GM23248 (cell line): ENCODE measurements at regions not wholly inside any gene's neighbourhood (a gene's known extent, or its start where the extent isn't known, plus 50 kb on each side); places are given as distances from the start of the nearest gene placed in this dataset.
"Not testable (repeated sequence)": the region's sequence is repeated elsewhere in the genome, so short reads cannot be mapped to it uniquely, and the experiment has no call there.

Source experiments
- DNase-seq: peaks from one replicate; pipeline ENCODE4 v3.0.0-alpha.2; 2015
- H2AFZ ChIP-seq: fragments of 200-600 bp; sonication (generic); 2 replicates; pipeline ENCODE4 v1.6.1; 2016; ENCODE audit warnings: antibody characterized with exemption
- H3F3A ChIP-seq: fragments of 200-600 bp; sonication (generic); 2 replicates; pipeline ENCODE4 v1.6.1; 2016; ENCODE audit warnings: mild to moderate bottlenecking, antibody characterized with exemption, mixed run types; ENCODE audit not compliant: insufficient read depth
- H3K27ac ChIP-seq: fragments of 200-600 bp; sonication (generic); 2 replicates; pipeline ENCODE4 v1.5.1; 2016; ENCODE audit warnings: mild to moderate bottlenecking
- H3K27me3 ChIP-seq: fragments of 200-600 bp; sonication (generic); replicated peaks from 2 replicates; pipeline ENCODE4 v1.6.1; 2016; ENCODE audit warnings: mild to moderate bottlenecking; ENCODE audit not compliant: insufficient read depth
- H3K36me3 ChIP-seq: fragments of 200-600 bp; sonication (generic); 2 replicates; pipeline ENCODE4 v1.6.1; 2016; ENCODE audit warnings: low read depth, mild to moderate bottlenecking
- H3K4me1 ChIP-seq: fragments of 200-600 bp; sonication (generic); 2 replicates; pipeline ENCODE4 v1.6.1; 2016; ENCODE audit warnings: mild to moderate bottlenecking; ENCODE audit not compliant: insufficient read depth
- H3K4me2 ChIP-seq: fragments of 200-600 bp; sonication (generic); one replicate; pipeline ENCODE4 v1.6.1; 2016; ENCODE audit warnings: mild to moderate bottlenecking; ENCODE audit not compliant: unreplicated experiment
- H3K4me3 ChIP-seq: fragments of 200-600 bp; sonication (generic); 2 replicates; pipeline ENCODE4 v1.5.1; 2016; ENCODE audit warnings: mild to moderate bottlenecking
- H3K79me2 ChIP-seq: fragments of 200-600 bp; sonication (generic); 2 replicates; pipeline ENCODE4 v1.6.1; 2016; ENCODE audit warnings: mild to moderate bottlenecking; ENCODE audit not compliant: insufficient read depth
- H3K9ac ChIP-seq: fragments of 200-600 bp; sonication (generic); 2 replicates; pipeline ENCODE4 v1.6.1; 2016; ENCODE audit warnings: mild to moderate bottlenecking
- H3K9me2 ChIP-seq: fragments of 200-600 bp; sonication (generic); 2 replicates; pipeline ENCODE4 v1.6.1; 2016; ENCODE audit warnings: mixed run types, mild to moderate bottlenecking, moderate library complexity; ENCODE audit not compliant: insufficient read depth
- H3K9me3 ChIP-seq: fragments of 200-600 bp; sonication (generic); one replicate; pipeline ENCODE4 v1.6.1; 2017; ENCODE audit warnings: low read depth
- H4K20me1 ChIP-seq: fragments of 200-600 bp; sonication (generic); 2 replicates; pipeline ENCODE4 v1.6.0; 2016; ENCODE audit not compliant: insufficient read depth
- EZH2 ChIP-seq: fragments of 200-600 bp; sonication (generic); IDR thresholded peaks from 2 replicates; pipeline ENCODE4 v1.6.1; 2018; ENCODE audit warnings: antibody characterized with exemption, mild to moderate bottlenecking; ENCODE audit not compliant: insufficient read depth, poor library complexity, severe bottlenecking
- EZH2phosphoT487 ChIP-seq: fragments of 200-600 bp; sonication (generic); IDR thresholded peaks from 2 replicates; pipeline ENCODE4 v1.6.1; 2018; ENCODE audit warnings: antibody characterized with exemption, moderate library complexity, mild to moderate bottlenecking, low read depth; ENCODE audit not compliant: insufficient read depth
- WGBS, 2 experiments: methylation state at CpG; one replicate each; pipeline ENCODE4 v1.1.6; 2015 to 2017; ENCODE audit warnings: low lambda C conversion rate in 2 of 2, low coverage in 1 of 2; ENCODE audit errors: missing lambda C conversion rate in 2 of 2; 5-methylcytosine and 5-hydroxymethylcytosine counted together
- in situ Hi-C: fragments of 300-500 bp; cut with MboI; formaldehyde crosslinking; loops from 2 replicates; pipeline ENCODE4 v1.15.0; 2020

DNA sequence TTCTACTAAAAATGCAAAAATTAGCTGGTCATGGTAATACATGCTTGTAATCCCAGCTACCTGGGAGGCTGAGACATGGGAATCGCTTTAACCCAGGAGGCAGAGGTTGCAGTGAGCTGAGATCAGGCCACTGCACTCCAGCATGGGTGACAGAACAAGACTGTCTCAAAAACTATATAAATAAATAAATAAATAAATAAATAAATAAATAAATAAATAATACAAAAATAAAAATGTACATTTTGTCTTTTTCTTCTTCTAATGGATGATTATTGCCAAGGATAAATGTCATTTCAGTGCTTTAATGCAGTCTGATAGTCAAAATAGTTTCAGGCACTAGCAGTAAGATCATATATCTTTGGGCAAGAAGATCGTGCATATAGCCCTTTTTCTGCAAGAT lies 727.6 kb upstream of the SEMA3D start:
- Histone ChIP-seq H3K4me1 (no peaks in the 10 kb centered on the region), H3K9me3 (no peaks in the 10 kb centered on the region), H3K27ac (no peak overlapping the region), H3K9me2 (no peaks in the 10 kb centered on the region; the same call in 1 of the 2 replicates), H3K27me3 (no peaks in the 10 kb centered on the region), H3K4me2 (no peak overlapping the region), H3K9ac (no peak overlapping the region), H3K79me2 (no peaks in the 10 kb centered on the region), H3F3A (no peaks in the 10 kb centered on the region), H3K4me3 (no peak overlapping the region), H2AFZ (no peak overlapping the region), H3K36me3 (no peaks in the 10 kb centered on the region), H4K20me1 (no peaks in the 10 kb centered on the region)
- 39 to 46% methylated on average over 2 of the region's 2 CpGs for WGBS, 2 experiments
- no peak for TF ChIP-seq EZH2phosphoT487
- no peak for TF ChIP-seq EZH2
- no peak for DNase-seq
- in situ Hi-C loops, result no loop called here

DNA sequence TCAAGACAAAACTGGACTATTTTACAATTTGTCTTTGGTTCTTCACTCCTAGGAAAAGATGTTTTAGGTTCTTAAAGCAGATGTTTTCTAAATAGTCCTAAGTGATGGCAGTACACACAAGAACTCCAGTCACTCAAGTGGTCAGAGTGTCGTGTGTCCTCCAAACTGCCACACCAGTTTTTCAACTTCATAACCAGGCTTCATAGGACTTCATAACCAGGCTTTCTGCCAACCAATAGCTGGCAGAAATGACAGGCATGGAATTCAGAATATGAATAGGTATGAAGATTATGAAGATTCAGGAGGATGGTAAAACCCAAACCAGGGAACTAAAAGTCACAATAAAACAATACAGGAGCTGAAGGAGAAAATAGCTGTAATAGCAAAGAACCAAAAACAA lies 721.2 kb upstream of the SEMA3D start:
- Histone ChIP-seq H3K4me1 (no peaks in the 10 kb centered on the region), H3K27ac (no peak overlapping the region), H3K9me3 (no peaks in the 10 kb centered on the region), H4K20me1 (no peaks in the 10 kb centered on the region), H3K79me2 (no peaks in the 10 kb centered on the region), H2AFZ (no peak overlapping the region), H3K9ac (no peak overlapping the region), H3K4me3 (no peak overlapping the region), H3K9me2 (no peaks in the 10 kb centered on the region), H3K4me2 (no peak overlapping the region), H3K27me3 (no peaks in the 10 kb centered on the region), H3F3A (no peaks in the 10 kb centered on the region), H3K36me3 (no peaks in the 10 kb centered on the region)
- in situ Hi-C loops, result no loop called here
- DNase-seq, result no peak
- TF ChIP-seq EZH2, result no peak
- TF ChIP-seq EZH2phosphoT487, result no peak
- 37 to 46% methylated on average over 1 of the region's 1 CpG for WGBS, 2 experiments

DNA sequence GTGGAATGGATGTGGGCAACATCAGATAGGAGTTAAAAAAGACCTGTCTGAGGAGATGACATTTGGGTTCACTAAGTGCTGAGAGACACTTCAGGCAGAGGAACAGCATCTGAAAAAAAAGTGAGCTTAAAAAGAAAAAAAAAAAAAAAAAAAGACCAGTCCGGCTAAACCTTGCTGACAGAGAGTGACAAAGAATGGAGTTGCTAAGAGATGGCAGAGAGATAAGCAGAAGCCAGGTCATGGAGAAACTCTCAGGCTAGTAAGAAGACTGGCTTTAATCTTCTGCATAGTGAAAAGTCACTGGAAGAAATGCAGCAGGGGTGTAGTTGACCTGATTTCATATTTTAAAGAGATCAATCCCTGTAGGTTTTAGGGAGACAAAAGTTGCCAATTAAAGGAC lies 711.1 kb upstream of the SEMA3D start:
- H2AFZ ChIP-seq, result no peak overlapping the region
- H3K9ac ChIP-seq, result no peak overlapping the region
- no peaks in the 10 kb centered on the region for H3K9me3 ChIP-seq
- no peaks in the 10 kb centered on the region for H3K79me2 ChIP-seq
- no peaks in the 10 kb centered on the region for H3K9me2 ChIP-seq
- no peak for DNase-seq
- no peaks in the 10 kb centered on the region for H3K4me1 ChIP-seq
- WGBS, 2 experiments, result 42 to 50% methylated on average over 1 of the region's 1 CpG
- no peak for TF ChIP-seq EZH2
- TF ChIP-seq EZH2phosphoT487, result no peak
- H3K27me3 ChIP-seq, result no peaks in the 10 kb centered on the region
- H4K20me1 ChIP-seq, result no peaks in the 10 kb centered on the region
- H3K4me2 ChIP-seq, result no peak overlapping the region
- H3K36me3 ChIP-seq, result no peaks in the 10 kb centered on the region
- H3K4me3 ChIP-seq, result no peak overlapping the region
- H3K27ac ChIP-seq, result no peak overlapping the region
- H3F3A ChIP-seq, result no peaks in the 10 kb centered on the region
- in situ Hi-C loops, result loop anchor here (10.0 kb wide), 1 partner anchor 567 kb away; no protein-coding TSS in a partner anchor

DNA sequence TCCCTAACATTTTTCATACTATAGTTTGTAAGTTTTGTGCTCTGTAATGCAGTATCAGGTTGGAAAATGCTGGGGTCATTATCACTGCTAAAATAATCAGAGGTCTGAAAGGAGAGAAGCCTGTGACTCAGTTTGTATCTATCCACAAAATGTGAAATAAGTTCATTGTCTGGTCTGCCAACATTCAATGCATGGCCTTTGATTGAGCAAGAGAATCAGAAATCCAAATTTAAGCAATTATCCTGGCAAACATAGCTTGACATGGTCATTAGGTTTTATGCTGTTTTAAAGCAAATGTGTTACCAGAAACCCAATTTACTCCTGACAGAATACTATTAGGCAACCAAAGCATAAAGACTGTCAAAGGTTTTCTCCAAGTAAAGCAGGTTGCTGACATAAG lies 709.7 kb upstream of the SEMA3D start:
- Histone ChIP-seq H3F3A (no peaks in the 10 kb centered on the region), H3K79me2 (no peaks in the 10 kb centered on the region), H4K20me1 (no peaks in the 10 kb centered on the region), H3K27me3 (no peaks in the 10 kb centered on the region), H3K36me3 (no peaks in the 10 kb centered on the region), H3K27ac (no peak overlapping the region), H3K4me2 (no peak overlapping the region), H3K9me3 (no peaks in the 10 kb centered on the region), H3K9ac (no peak overlapping the region), H3K9me2 (no peaks in the 10 kb centered on the region), H3K4me1 (no peaks in the 10 kb centered on the region), H2AFZ (no peak overlapping the region), H3K4me3 (no peak overlapping the region)
- no peak for DNase-seq
- no peak for TF ChIP-seq EZH2
- TF ChIP-seq EZH2phosphoT487, result no peak
- in situ Hi-C loops, result loop anchor here (10.0 kb wide), 1 partner anchor 568 kb away; no protein-coding TSS in a partner anchor

DNA sequence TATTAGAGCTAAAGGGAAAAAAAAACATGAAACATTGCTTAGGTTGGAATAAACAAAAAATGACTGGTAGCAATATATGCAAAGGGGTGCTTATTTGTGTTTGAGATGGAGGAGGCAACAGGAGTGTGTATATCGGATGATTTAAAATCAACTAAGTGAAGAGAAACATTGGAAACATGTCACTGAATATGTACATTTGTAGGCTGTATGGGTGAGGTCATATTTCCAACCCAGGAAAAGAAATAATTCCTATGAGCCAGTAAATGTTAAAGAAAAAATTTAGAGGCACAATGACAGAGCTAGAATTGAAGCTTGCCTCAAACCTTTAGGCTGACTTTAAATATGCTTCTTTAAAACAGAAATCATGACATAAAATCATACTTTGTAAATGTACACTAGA lies 709.0 kb upstream of the SEMA3D start:
- TF ChIP-seq EZH2 (no peak), EZH2phosphoT487 (no peak)
- Histone ChIP-seq H3K79me2 (no peaks in the 10 kb centered on the region), H3K9me3 (no peaks in the 10 kb centered on the region), H3K9ac (no peak overlapping the region), H3K27me3 (no peaks in the 10 kb centered on the region), H3K4me3 (no peak overlapping the region), H3F3A (no peaks in the 10 kb centered on the region), H3K9me2 (no peaks in the 10 kb centered on the region), H3K36me3 (no peaks in the 10 kb centered on the region), H4K20me1 (no peaks in the 10 kb centered on the region), H3K4me1 (no peaks in the 10 kb centered on the region), H2AFZ (no peak overlapping the region), H3K4me2 (no peak overlapping the region), H3K27ac (no peak overlapping the region)
- no peak for DNase-seq
- 89 to 93% methylated on average over 1 of the region's 1 CpG for WGBS, 2 experiments
- in situ Hi-C loops, result loop anchor here (10.0 kb wide), 1 partner anchor 569 kb away; no protein-coding TSS in a partner anchor

DNA sequence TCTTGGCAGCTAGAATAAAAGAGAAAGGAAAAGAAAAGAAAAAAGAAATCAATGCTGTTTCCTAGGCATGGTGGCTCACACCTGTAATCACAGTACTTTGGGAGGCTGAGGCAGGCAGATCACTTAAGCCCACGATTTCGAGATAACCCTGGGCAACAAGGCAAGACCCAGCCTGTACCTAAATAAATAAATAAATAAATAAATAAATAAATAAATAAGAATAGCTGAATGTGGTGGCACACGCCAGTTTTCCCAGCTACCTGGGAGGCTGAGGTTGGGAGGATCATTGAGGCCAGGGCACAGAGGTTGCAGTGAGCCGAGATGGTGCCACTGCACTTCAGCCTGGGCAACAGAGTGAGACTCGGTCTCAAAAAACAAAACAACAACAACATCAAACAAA lies 705.0 kb upstream of the SEMA3D start:
- in situ Hi-C loops, result loop anchor here (10.0 kb wide), 1 partner anchor 573 kb away; no protein-coding TSS in a partner anchor
- 67 to 70% methylated on average over 5 of the region's 5 CpGs for WGBS, 2 experiments

More for the DNA sequence above, 705.0 kb upstream of the SEMA3D start:
- H3K27ac ChIP-seq, H3K9me2 ChIP-seq, H3F3A ChIP-seq, H3K36me3 ChIP-seq, H2AFZ ChIP-seq, H3K9me3 ChIP-seq, H3K27me3 ChIP-seq, DNase-seq, H3K4me3 ChIP-seq, H3K9ac ChIP-seq, H4K20me1 ChIP-seq, H3K4me2 ChIP-seq, H3K4me1 ChIP-seq, H3K79me2 ChIP-seq: not testable (repeated sequence)
